ENCODE measurements at regions not wholly inside any gene's neighbourhood (a gene's known extent, or its start where the extent isn't known, plus 50 kb on each side); places are given as distances from the start of the nearest gene placed in this dataset.
"Not testable (repeated sequence)": the region's sequence is repeated elsewhere in the genome, so short reads cannot be mapped to it uniquely, and the experiment has no call there.

GRCh38 chrX:30147996-30148643 is 67.2 kb upstream of the MAGEB2 start:
- H3K79me2 ChIP-seq (ENCODE audit: insufficient read depth, low read depth): no peaks in the 10 kb centered on the region
- H3K4me2 ChIP-seq: no peak overlapping the region
- H3K4me1 ChIP-seq (ENCODE audit: low read depth, poor library complexity, severe bottlenecking): no peaks in the 10 kb centered on the region
- TF ChIP-seq CTCF (conservative IDR thresholded peaks at IDR 0.05; ENCODE audit: low read depth, low read length): no peak
- H3K27ac ChIP-seq: no peak overlapping the region
- H2AFZ ChIP-seq (ENCODE audit: low read depth): no peak overlapping the region
- no peak overlapping the region for H3K4me3 ChIP-seq (IDR thresholded peaks at IDR 0.05; ENCODE audit: insufficient read depth, low read depth, low read length)
- no peak overlapping the region for H3K9ac ChIP-seq
- no peaks in the 10 kb centered on the region for H4K20me1 ChIP-seq (ENCODE audit: insufficient read depth)
- no peaks in the 10 kb centered on the region for H3K36me3 ChIP-seq (ENCODE audit: insufficient read depth)
- no peaks in the 10 kb centered on the region for H3K27me3 ChIP-seq (ENCODE audit: insufficient read depth, low read depth)

GRCh38 chrX:30149206-30149605 is 66.2 kb upstream of the MAGEB2 start:
- H2AFZ ChIP-seq (ENCODE audit: low read depth); H3K79me2 ChIP-seq (ENCODE audit: insufficient read depth, low read depth); H3K4me2 ChIP-seq; H3K36me3 ChIP-seq (ENCODE audit: insufficient read depth); H3K27me3 ChIP-seq (ENCODE audit: insufficient read depth, low read depth); H4K20me1 ChIP-seq (ENCODE audit: insufficient read depth); H3K9ac ChIP-seq; H3K4me1 ChIP-seq (ENCODE audit: low read depth, poor library complexity, severe bottlenecking); H3K27ac ChIP-seq; H3K4me3 ChIP-seq (IDR thresholded peaks at IDR 0.05; ENCODE audit: insufficient read depth, low read depth, low read length): not testable (repeated sequence)

- H3K36me3 ChIP-seq (ENCODE audit: insufficient read depth): no peaks in the 10 kb centered on the region
- H3K27ac ChIP-seq: no peak overlapping the region
- H3K9ac ChIP-seq: no peak overlapping the region
- no peak overlapping the region for H3K4me3 ChIP-seq (IDR thresholded peaks at IDR 0.05; ENCODE audit: insufficient read depth, low read depth, low read length)
- no peak overlapping the region for H2AFZ ChIP-seq (ENCODE audit: low read depth)
- no peaks in the 10 kb centered on the region for H3K27me3 ChIP-seq (ENCODE audit: insufficient read depth, low read depth)
- no peak for TF ChIP-seq CTCF (conservative IDR thresholded peaks at IDR 0.05; ENCODE audit: low read depth, low read length)
- no peaks in the 10 kb centered on the region for H4K20me1 ChIP-seq (ENCODE audit: insufficient read depth)
- H3K4me2 ChIP-seq: no peak overlapping the region
- H3K4me1 ChIP-seq (ENCODE audit: low read depth, poor library complexity, severe bottlenecking): no peaks in the 10 kb centered on the region
- H3K79me2 ChIP-seq (ENCODE audit: insufficient read depth, low read depth): no peaks in the 10 kb centered on the region
These were observed 65.0 kb upstream of the MAGEB2 start for GRCh38 chrX:30150196-30150895.

GRCh38 chrX:30151964-30152363 is 63.4 kb upstream of the MAGEB2 start:
- H3K9ac ChIP-seq: no peak overlapping the region
- H3K4me2 ChIP-seq: no peak overlapping the region
- H2AFZ ChIP-seq (ENCODE audit: low read depth): no peak overlapping the region
- H3K27ac ChIP-seq: no peak overlapping the region
- H3K27me3 ChIP-seq (ENCODE audit: insufficient read depth, low read depth): no peaks in the 10 kb centered on the region
- no peak for TF ChIP-seq CTCF (conservative IDR thresholded peaks at IDR 0.05; ENCODE audit: low read depth, low read length)
- no peak overlapping the region for H3K4me3 ChIP-seq (IDR thresholded peaks at IDR 0.05; ENCODE audit: insufficient read depth, low read depth, low read length)
- no peaks in the 10 kb centered on the region for H3K36me3 ChIP-seq (ENCODE audit: insufficient read depth)
- H4K20me1 ChIP-seq (ENCODE audit: insufficient read depth): no peaks in the 10 kb centered on the region
- no peaks in the 10 kb centered on the region for H3K4me1 ChIP-seq (ENCODE audit: low read depth, poor library complexity, severe bottlenecking)
- H3K79me2 ChIP-seq (ENCODE audit: insufficient read depth, low read depth): no peaks in the 10 kb centered on the region
